Natural killer cell (primary cell): ENCODE measurements at regions not wholly inside any gene's neighbourhood (a gene's known extent, or its start where the extent isn't known, plus 50 kb on each side); places are given as distances from the start of the nearest gene placed in this dataset.

ENCODE experiments used
- ATAC-seq, 3 donors: fragments of 150-1000 bp in 2 of 3; fragments of 200-7000 bp in 1 of 3; cut with Tn5 transposase; 1 replicate in 1 of 3; 2 replicates in 2 of 3; pipeline ENCODE4 v1.10.0; 2021; ENCODE audit warnings: mild to moderate bottlenecking in 2 of 3, moderate library complexity in 2 of 3
- DNase-seq, 2 donors: peaks; one replicate each; pipeline versions ENCODE4 v3.0.0 to v3.0.0-alpha.2; 2013 to 2021; ENCODE audit warnings: mixed read lengths in 1 of 2
- H3K27ac ChIP-seq: one replicate; pipeline ENCODE4 v1.5.1; 2013; ENCODE audit warnings: mild to moderate bottlenecking, low read length
- H3K27me3 ChIP-seq: one replicate; pipeline ENCODE4 v1.6.1; 2013; ENCODE audit warnings: low read length; ENCODE audit not compliant: control insufficient read depth, insufficient read depth
- H3K36me3 ChIP-seq: one replicate; pipeline ENCODE4 v1.6.1; 2013; ENCODE audit warnings: low read length; ENCODE audit not compliant: control insufficient read depth, insufficient read depth
- H3K4me1 ChIP-seq: one replicate; pipeline ENCODE4 v1.6.1; 2013; ENCODE audit warnings: low read length; ENCODE audit not compliant: control insufficient read depth, insufficient read depth
- H3K4me3 ChIP-seq: one replicate; pipeline ENCODE4 v1.5.1; 2013; ENCODE audit warnings: low read length
- H3K9me3 ChIP-seq: one replicate; pipeline ENCODE4 v1.6.1; 2013; ENCODE audit warnings: low read length; ENCODE audit not compliant: control insufficient read depth, insufficient read depth
- H3K27ac Mint-ChIP-seq, 2 donors: one replicate each; pipeline ENCODE4 v1.8.0; 2022; ENCODE audit warnings: mild to moderate bottlenecking in 2 of 2, mixed read lengths in 2 of 2, moderate library complexity in 1 of 2
- H3K27me3 Mint-ChIP-seq, 2 donors: one replicate each; pipeline ENCODE4 v1.8.0; 2022; ENCODE audit warnings: low read depth in 2 of 2, mixed read lengths in 2 of 2
- H3K36me3 Mint-ChIP-seq: one replicate; pipeline ENCODE4 v1.8.0; 2022; ENCODE audit warnings: mixed read lengths
- H3K4me1 Mint-ChIP-seq, 2 donors: one replicate each; pipeline ENCODE4 v1.8.0; 2022; ENCODE audit warnings: mixed read lengths in 2 of 2
- H3K4me3 Mint-ChIP-seq: one replicate; pipeline ENCODE4 v1.8.0; 2022; ENCODE audit warnings: mild to moderate bottlenecking, moderate library complexity, mixed read lengths
- H3K9me3 Mint-ChIP-seq, 2 donors: one replicate each; pipeline ENCODE4 v1.8.0; 2022; ENCODE audit warnings: mixed read lengths in 2 of 2
- WGBS: methylation state at CpG from one replicate; pipeline ENCODE4 v1.1.7; 2013; ENCODE audit warnings: missing lambda C conversion rate; ENCODE audit not compliant: insufficient coverage; 5-methylcytosine and 5-hydroxymethylcytosine counted together
- intact Hi-C: fragments of 100-400 bp; cut with micrococcal nuclease; formaldehyde crosslinking; loops from one replicate; pipeline ENCODE4 v1.14.2; 2022
- TF ChIP-seq, protein P1 (sequence below): fragments of 200-600 bp; IDR thresholded peaks from one replicate; pipeline ENCODE4 v1.8.0; 2022; ENCODE audit warnings: antibody characterized with exemption

DNA sequence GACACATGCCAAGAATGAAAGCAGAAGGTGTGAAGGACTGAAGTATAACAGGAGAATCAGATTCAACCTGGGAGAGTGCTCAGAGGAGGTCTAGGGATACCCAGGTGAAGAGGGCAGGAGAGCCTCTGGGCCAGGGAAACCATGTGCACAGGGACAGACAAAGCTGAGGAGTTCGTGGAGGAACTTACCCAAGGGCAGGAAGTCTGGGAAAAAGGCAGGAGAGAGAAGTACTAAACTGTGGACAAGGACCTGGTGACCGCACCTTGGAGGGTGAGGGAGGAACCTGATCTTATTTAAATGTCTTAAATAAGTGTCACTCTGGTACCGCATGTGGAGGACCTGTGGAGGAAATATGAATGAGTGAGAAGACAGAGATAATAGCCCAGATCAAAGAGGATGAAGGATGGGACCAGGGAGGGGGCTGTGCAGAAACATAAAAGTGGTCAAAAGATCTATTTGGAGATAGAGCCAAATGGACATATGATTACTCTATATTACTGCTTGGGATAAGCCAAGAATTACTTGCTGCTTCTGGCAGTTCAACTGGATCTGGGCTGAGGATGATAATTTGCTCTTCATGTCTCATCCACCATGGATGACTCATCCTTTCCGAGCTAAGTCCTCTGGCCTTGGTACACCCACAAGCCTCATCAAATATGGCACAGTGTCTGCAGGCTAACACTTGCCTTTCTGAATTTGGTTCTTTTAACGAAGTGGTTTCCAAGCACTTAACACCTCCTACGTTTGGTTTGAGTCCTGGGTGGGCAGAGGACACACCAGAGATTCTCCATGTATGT lies 116.9 kb upstream of the NMNAT3 start:
- H3K4me1 Mint-ChIP-seq, result no peaks in the 10 kb centered on the region
- no peaks in the 10 kb centered on the region for H3K27me3 Mint-ChIP-seq
- no peaks in the 10 kb centered on the region for H3K36me3 Mint-ChIP-seq
- no peaks in the 10 kb centered on the region for H3K36me3 ChIP-seq
- no peak for ATAC-seq
- TF ChIP-seq, protein P1, sequence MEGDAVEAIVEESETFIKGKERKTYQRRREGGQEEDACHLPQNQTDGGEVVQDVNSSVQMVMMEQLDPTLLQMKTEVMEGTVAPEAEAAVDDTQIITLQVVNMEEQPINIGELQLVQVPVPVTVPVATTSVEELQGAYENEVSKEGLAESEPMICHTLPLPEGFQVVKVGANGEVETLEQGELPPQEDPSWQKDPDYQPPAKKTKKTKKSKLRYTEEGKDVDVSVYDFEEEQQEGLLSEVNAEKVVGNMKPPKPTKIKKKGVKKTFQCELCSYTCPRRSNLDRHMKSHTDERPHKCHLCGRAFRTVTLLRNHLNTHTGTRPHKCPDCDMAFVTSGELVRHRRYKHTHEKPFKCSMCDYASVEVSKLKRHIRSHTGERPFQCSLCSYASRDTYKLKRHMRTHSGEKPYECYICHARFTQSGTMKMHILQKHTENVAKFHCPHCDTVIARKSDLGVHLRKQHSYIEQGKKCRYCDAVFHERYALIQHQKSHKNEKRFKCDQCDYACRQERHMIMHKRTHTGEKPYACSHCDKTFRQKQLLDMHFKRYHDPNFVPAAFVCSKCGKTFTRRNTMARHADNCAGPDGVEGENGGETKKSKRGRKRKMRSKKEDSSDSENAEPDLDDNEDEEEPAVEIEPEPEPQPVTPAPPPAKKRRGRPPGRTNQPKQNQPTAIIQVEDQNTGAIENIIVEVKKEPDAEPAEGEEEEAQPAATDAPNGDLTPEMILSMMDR, result no peak
- no peak for DNase-seq
- peaks cover 4 to 5% of the 10 kb centered on the region in 2 donors for H3K9me3 Mint-ChIP-seq
- WGBS, result 57% methylated on average over 6 of the region's 6 CpGs
- H3K4me3 ChIP-seq, result no peak overlapping the region
- intact Hi-C loops, result no loop called here
- H3K4me1 ChIP-seq, result no peaks in the 10 kb centered on the region
- no peaks in the 10 kb centered on the region for H3K9me3 ChIP-seq
- no peak overlapping the region for H3K27ac ChIP-seq
- no peak overlapping the region for H3K4me3 Mint-ChIP-seq
- H3K27me3 ChIP-seq, result no peaks in the 10 kb centered on the region
- no peak overlapping the region for H3K27ac Mint-ChIP-seq

DNA sequence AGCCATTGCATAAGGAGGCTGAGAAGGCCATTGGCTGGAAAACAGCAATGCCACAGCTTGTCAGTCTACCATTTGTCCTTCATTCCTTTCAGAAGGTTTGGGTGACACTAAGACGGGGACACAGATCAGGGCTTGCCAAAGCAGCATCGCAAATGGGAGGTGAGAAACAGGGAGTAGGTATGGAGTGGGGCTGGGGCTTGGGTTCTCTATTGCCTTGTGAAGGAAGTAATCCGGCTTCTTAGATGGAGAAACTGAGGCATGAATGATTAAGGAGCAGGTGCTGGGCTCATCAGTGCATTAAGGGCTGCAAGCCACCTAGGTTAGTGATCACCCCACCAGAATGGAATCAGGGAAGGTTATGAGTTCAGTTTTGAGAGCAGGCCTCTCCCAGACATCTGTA lies 115.6 kb upstream of the NMNAT3 start:
- WGBS, result 82% methylated on average over 3 of the region's 3 CpGs
- TF ChIP-seq, protein P1, result no peak
- no peaks in the 10 kb centered on the region for H3K4me1 ChIP-seq
- Mint-ChIP-seq H3K36me3 (no peaks in the 10 kb centered on the region), H3K27me3 (no peaks in the 10 kb centered on the region), H3K4me1 (no peaks in the 10 kb centered on the region), H3K27ac (no peak overlapping the region), H3K4me3 (no peak overlapping the region), H3K9me3 (peaks cover 4 to 5% of the 10 kb centered on the region in 2 donors)
- H3K27ac ChIP-seq, result no peak overlapping the region
- intact Hi-C loops, result no loop called here
- ATAC-seq (no peak), DNase-seq (no peak)
- H3K36me3 ChIP-seq, result no peaks in the 10 kb centered on the region
- no peak overlapping the region for H3K4me3 ChIP-seq
- no peaks in the 10 kb centered on the region for H3K9me3 ChIP-seq
- H3K27me3 ChIP-seq, result no peaks in the 10 kb centered on the region

DNA sequence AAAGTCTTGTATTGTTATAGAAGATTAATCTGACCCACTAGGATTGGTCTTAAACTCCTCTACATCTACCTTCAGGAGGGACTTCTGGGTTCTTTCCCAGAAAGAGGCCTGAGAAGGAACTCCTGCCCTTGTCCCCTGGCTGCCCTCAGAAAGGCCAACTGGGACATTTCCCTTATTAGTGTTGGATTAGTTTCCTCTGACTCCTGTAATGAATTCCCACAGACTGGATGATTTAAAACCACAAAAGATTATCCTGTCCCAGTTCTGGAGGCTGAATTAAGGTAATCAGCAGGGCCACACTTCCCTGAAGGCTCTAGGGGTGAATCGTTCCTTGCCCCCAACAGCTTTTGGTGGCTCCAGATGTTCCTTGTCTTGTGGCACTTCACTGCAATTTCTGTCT lies 102.8 kb upstream of the NMNAT3 start:
- H3K36me3 Mint-ChIP-seq, result no peaks in the 10 kb centered on the region
- no peaks in the 10 kb centered on the region for H3K9me3 Mint-ChIP-seq
- Histone ChIP-seq H3K4me1 (no peaks in the 10 kb centered on the region), H3K36me3 (no peaks in the 10 kb centered on the region), H3K27me3 (no peaks in the 10 kb centered on the region), H3K27ac (no peak overlapping the region), H3K4me3 (no peak overlapping the region), H3K9me3 (no peaks in the 10 kb centered on the region)
- no peaks in the 10 kb centered on the region for H3K27me3 Mint-ChIP-seq
- H3K4me3 Mint-ChIP-seq, result no peak overlapping the region
- H3K27ac Mint-ChIP-seq, result no peak overlapping the region
- WGBS, result 61% methylated on average over 1 of the region's 1 CpG
- no peak for DNase-seq
- no peak for ATAC-seq
- no peaks in the 10 kb centered on the region for H3K4me1 Mint-ChIP-seq
- intact Hi-C loops, result no loop called here
- TF ChIP-seq, protein P1, result no peak
